HFFc6 (cell line): ENCODE measurements at regions not wholly inside any gene's neighbourhood (a gene's known extent, or its start where the extent isn't known, plus 50 kb on each side); places are given as distances from the start of the nearest gene placed in this dataset.

Experiments
- DNase-seq: peaks from one replicate; pipeline ENCODE4 v3.0.0-alpha.2; 2018
- H3K27ac Mint-ChIP-seq: 2 replicates; pipeline ENCODE4 v1.8.0; 2020; ENCODE audit warnings: mild to moderate bottlenecking, mixed read lengths
- H3K27me3 Mint-ChIP-seq: 2 replicates; pipeline ENCODE4 v1.8.0; 2021; ENCODE audit warnings: mild to moderate bottlenecking, moderate library complexity, mixed read lengths; ENCODE audit not compliant: insufficient read depth
- H3K36me3 Mint-ChIP-seq: 2 replicates; pipeline ENCODE4 v1.8.0; 2021; ENCODE audit warnings: low read depth, mixed read lengths
- H3K4me1 Mint-ChIP-seq: 2 replicates; pipeline ENCODE4 v1.8.0; 2020; ENCODE audit warnings: low read depth, mixed read lengths
- H3K4me3 Mint-ChIP-seq: 2 replicates; pipeline ENCODE4 v1.8.0; 2020; ENCODE audit warnings: mild to moderate bottlenecking, moderate library complexity, mixed read lengths
- H3K9me3 Mint-ChIP-seq: 2 replicates; pipeline ENCODE4 v1.8.0; 2020; ENCODE audit warnings: mild to moderate bottlenecking, mixed read lengths
- TF ChIP-seq, protein P1 (sequence below): fragments of 200-600 bp; sonication (generic); IDR thresholded peaks from 2 replicates; pipeline ENCODE4 v1.5.0; 2021; ENCODE audit warnings: antibody characterized with exemption, mild to moderate bottlenecking

DNA sequence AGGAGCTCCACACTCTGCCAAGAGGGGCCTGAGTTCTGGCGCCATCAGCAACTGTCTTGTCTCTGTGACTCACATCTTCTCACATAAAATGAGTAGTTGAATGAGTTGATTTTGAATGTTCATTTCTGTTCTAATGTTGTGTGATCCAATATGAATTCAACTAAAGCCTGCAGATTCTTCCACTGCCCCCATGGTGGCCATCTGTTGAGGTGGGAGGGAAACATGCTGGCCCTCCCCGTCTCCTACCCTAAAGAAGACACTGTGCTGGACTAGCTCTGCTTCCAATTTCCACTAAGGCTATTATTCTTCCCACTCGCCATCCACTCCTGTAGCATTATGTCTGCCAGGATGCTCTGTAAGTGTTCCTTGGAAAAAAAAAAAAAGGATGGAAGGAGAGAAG lies 555.6 kb upstream of the LARGE1 start:
- TF ChIP-seq, protein P1, sequence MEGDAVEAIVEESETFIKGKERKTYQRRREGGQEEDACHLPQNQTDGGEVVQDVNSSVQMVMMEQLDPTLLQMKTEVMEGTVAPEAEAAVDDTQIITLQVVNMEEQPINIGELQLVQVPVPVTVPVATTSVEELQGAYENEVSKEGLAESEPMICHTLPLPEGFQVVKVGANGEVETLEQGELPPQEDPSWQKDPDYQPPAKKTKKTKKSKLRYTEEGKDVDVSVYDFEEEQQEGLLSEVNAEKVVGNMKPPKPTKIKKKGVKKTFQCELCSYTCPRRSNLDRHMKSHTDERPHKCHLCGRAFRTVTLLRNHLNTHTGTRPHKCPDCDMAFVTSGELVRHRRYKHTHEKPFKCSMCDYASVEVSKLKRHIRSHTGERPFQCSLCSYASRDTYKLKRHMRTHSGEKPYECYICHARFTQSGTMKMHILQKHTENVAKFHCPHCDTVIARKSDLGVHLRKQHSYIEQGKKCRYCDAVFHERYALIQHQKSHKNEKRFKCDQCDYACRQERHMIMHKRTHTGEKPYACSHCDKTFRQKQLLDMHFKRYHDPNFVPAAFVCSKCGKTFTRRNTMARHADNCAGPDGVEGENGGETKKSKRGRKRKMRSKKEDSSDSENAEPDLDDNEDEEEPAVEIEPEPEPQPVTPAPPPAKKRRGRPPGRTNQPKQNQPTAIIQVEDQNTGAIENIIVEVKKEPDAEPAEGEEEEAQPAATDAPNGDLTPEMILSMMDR = no peak
- no peak for DNase-seq
- Mint-ChIP-seq H3K36me3 (no peaks in the 10 kb centered on the region), H3K27ac (no peak overlapping the region), H3K9me3 (peaks cover 61% of the 10 kb centered on the region), H3K4me3 (no peak overlapping the region), H3K4me1 (no peaks in the 10 kb centered on the region), H3K27me3 (no peaks in the 10 kb centered on the region)

DNA sequence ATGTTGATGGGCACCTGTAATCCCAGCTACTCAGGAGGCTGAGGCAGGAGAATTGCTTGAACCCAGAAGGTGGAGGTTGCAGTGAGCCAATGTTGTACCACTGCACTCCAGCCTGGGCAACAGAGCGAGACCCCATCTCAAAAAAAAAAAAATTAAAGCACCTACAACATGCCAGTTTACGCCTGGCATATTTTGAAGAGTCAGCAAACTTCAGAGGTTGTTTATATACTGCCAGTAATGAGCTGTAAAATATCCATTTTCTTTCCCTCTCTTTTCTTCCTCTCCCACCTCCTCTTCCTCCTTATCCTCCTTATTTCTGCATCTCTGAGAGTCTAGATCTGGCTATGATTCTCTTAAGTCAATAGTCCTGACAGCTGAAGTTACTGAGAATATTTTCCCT lies 556.5 kb upstream of the LARGE1 start:
- TF ChIP-seq, protein P1 = no peak
- no peaks in the 10 kb centered on the region for H3K4me1 Mint-ChIP-seq
- H3K27me3 Mint-ChIP-seq = no peaks in the 10 kb centered on the region
- peaks cover 68% of the 10 kb centered on the region for H3K9me3 Mint-ChIP-seq
- H3K36me3 Mint-ChIP-seq = no peaks in the 10 kb centered on the region
- H3K4me3 Mint-ChIP-seq = no peak overlapping the region
- DNase-seq = no peak
- H3K27ac Mint-ChIP-seq = no peak overlapping the region

DNA sequence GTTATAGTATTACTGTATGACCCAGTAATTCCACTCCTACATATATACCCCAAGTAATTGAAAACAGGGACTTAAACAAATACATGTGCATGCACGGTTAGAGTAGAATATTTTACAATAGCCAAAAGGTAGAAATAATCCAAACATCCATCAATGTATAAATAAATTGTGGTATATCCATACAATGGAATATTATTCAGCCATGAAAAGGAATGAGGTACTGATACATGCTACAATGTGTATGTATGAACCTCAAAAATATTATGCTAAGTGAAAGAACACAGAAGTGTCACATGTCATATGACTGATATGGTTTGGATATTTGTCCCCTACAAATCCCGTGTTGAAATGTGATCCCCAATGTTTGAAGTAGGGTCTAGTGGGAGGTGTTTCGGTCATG lies 560.8 kb upstream of the LARGE1 start:
- Mint-ChIP-seq H3K27ac (no peak overlapping the region), H3K9me3 (peaks cover 62% of the 10 kb centered on the region), H3K4me1 (no peaks in the 10 kb centered on the region), H3K27me3 (no peaks in the 10 kb centered on the region), H3K4me3 (no peak overlapping the region), H3K36me3 (0 out of 2 replicates have a peak, but pooled peaks cover 4% of the 10 kb centered on the region)
- TF ChIP-seq, protein P1 = no peak
- no peak for DNase-seq

DNA sequence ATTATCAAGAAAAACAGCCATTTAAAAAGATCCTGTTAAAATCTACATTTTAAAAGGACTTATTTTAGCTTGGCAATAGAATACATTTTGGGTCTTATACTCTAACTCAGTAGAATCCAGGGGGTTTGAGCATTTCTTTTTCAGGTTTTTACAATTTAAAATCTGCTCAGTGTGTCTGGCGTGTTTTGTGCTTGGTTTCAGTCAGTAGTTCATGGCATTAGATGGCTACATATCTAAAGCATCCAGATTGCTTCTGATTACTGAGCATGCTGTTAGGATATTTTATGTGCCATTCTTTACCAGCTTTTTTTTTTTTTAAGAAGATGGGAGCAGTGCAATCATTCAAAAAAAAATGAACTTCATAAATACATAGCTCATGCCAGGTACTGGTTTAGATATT lies 566.1 kb upstream of the LARGE1 start:
- peaks cover 68% of the 10 kb centered on the region for H3K9me3 Mint-ChIP-seq
- peaks cover 4% of the 10 kb centered on the region; the same call in 1 of the 2 replicates for H3K36me3 Mint-ChIP-seq
- DNase-seq = no peak
- no peak overlapping the region for H3K4me3 Mint-ChIP-seq
- H3K27me3 Mint-ChIP-seq = no peaks in the 10 kb centered on the region
- TF ChIP-seq, protein P1 = no peak
- H3K27ac Mint-ChIP-seq = no peak overlapping the region
- no peaks in the 10 kb centered on the region for H3K4me1 Mint-ChIP-seq

DNA sequence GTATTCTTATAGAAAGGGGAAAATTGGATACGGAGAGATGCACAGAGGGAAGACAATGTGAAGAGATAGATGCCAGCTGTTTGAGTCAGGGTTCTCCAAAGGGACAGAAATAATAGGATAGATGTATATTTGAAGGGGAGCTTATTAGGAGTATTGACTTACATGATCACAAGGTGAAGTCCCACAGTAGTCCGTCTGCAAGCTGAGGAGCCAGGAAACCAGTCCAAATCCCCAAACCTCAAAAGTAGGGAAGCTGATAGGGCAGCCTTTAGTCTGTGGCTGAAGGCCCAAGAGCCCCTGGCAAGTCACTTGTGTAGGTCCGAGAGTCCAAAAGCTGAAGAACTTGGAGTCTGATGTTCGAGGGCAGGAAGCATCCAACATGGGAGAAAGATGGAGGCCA lies 569.6 kb upstream of the LARGE1 start:
- TF ChIP-seq, protein P1 = no peak
- Mint-ChIP-seq H3K27me3 (no peaks in the 10 kb centered on the region), H3K36me3 (peaks cover 4% of the 10 kb centered on the region; the same call in 1 of the 2 replicates), H3K4me1 (no peaks in the 10 kb centered on the region), H3K27ac (no peak overlapping the region), H3K4me3 (no peak overlapping the region), H3K9me3 (peaks cover 72% of the 10 kb centered on the region)
- no peak for DNase-seq

DNA sequence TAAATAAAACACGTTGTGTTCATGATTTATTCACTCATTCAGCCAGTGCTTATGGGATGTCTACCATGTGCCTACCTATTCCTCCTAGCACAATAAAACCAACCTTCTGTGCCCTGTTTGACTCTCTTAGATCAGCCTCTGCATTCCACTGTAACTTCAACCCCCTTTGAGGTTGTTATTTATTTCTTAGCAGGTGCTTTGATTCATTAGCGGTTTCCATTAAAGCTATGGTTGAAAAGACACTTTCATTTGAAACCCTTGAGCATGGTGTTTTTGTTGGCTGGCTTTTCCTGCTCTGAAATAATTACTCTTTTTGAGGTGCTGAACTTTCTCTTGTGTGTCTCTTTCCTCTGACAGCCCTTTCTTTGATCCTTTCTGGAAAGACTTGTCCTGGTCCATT lies 570.6 kb upstream of the LARGE1 start:
- TF ChIP-seq, protein P1 = no peak
- Mint-ChIP-seq H3K4me1 (no peaks in the 10 kb centered on the region), H3K9me3 (peaks cover 75% of the 10 kb centered on the region), H3K27ac (no peak overlapping the region), H3K36me3 (no peaks in the 10 kb centered on the region; the same call in 1 of the 2 replicates), H3K4me3 (no peak overlapping the region), H3K27me3 (no peaks in the 10 kb centered on the region)
- DNase-seq = no peak
